H9 (cell line): ENCODE measurements at regions not wholly inside any gene's neighbourhood (a gene's known extent, or its start where the extent isn't known, plus 50 kb on each side); places are given as distances from the start of the nearest gene placed in this dataset.

Experiments
- DNase-seq: peaks from one replicate; pipeline ENCODE4 v3.0.0-alpha.2; 2017
- H2AFZ ChIP-seq: one replicate; pipeline ENCODE4 v1.6.1; 2013; ENCODE audit warnings: mild to moderate bottlenecking, low read length, control low read depth, moderate library complexity
- H2AK5ac ChIP-seq: 2 replicates; pipeline ENCODE4 v1.6.1; 2013; ENCODE audit warnings: low read length, control low read depth, mixed read lengths; ENCODE audit not compliant: insufficient read length
- H2BK120ac ChIP-seq: one replicate; pipeline ENCODE4 v1.6.1; 2013; ENCODE audit warnings: low read depth, mild to moderate bottlenecking, low read length, control low read depth, inconsistent platforms; ENCODE audit not compliant: poor library complexity, severe bottlenecking
- H2BK12ac ChIP-seq: 2 replicates; pipeline ENCODE4 v1.6.1; 2013; ENCODE audit warnings: low read length, control low read depth, mixed read lengths, low read depth; ENCODE audit not compliant: insufficient read length
- H2BK15ac ChIP-seq: 2 replicates; pipeline ENCODE4 v1.6.1; 2013; ENCODE audit warnings: low read depth, low read length, control low read depth
- H2BK20ac ChIP-seq: one replicate; pipeline ENCODE4 v1.6.1; 2013; ENCODE audit warnings: low read depth, mild to moderate bottlenecking, low read length, control low read depth, inconsistent platforms; ENCODE audit not compliant: poor library complexity, severe bottlenecking
- H2BK5ac ChIP-seq: 2 replicates; pipeline ENCODE4 v1.6.1; 2013; ENCODE audit warnings: low read length, control low read depth, mixed read lengths; ENCODE audit not compliant: insufficient read length
- H3K14ac ChIP-seq: 2 replicates; pipeline ENCODE4 v1.6.1; 2013; ENCODE audit warnings: low read length, control low read depth; ENCODE audit not compliant: insufficient read depth
- H3K18ac ChIP-seq: 2 replicates; pipeline ENCODE4 v1.6.1; 2013; ENCODE audit warnings: low read depth, mild to moderate bottlenecking, mixed read lengths, low read length, control low read depth; ENCODE audit not compliant: insufficient read length
- H3K23ac ChIP-seq: 2 replicates; pipeline ENCODE4 v1.6.1; 2013; ENCODE audit warnings: low read length, control low read depth, mixed read lengths, low read depth; ENCODE audit not compliant: insufficient read length
- H3K23me2 ChIP-seq: 2 replicates; pipeline ENCODE4 v1.6.1; 2013; ENCODE audit warnings: low read depth, mild to moderate bottlenecking, mixed read lengths, low read length, control low read depth; ENCODE audit not compliant: insufficient read length, poor library complexity, severe bottlenecking
- H3K27ac ChIP-seq: 2 replicates; pipeline ENCODE4 v1.5.1; 2013; ENCODE audit warnings: low read length, control low read depth, mixed read lengths, low read depth; ENCODE audit not compliant: insufficient read length
- H3K27me3 ChIP-seq: 2 replicates; pipeline ENCODE4 v1.6.1; 2013; ENCODE audit warnings: low read length, control low read depth, inconsistent platforms; ENCODE audit not compliant: insufficient read depth
- H3K4ac ChIP-seq: 2 replicates; pipeline ENCODE4 v1.6.1; 2013; ENCODE audit warnings: low read depth, mild to moderate bottlenecking, control low read depth, inconsistent platforms, low read length, moderate library complexity
- H3K4me1 ChIP-seq: 2 replicates; pipeline ENCODE4 v1.6.1; 2013; ENCODE audit warnings: low read length, control low read depth, inconsistent platforms; ENCODE audit not compliant: insufficient read depth
- H3K4me2 ChIP-seq: 2 replicates; pipeline ENCODE4 v1.6.1; 2013; ENCODE audit warnings: low read length, control low read depth, mixed read lengths; ENCODE audit not compliant: insufficient read length, insufficient read depth
- H3K56ac ChIP-seq: 2 replicates; pipeline ENCODE4 v1.6.1; 2013; ENCODE audit warnings: low read depth, mild to moderate bottlenecking, mixed read lengths, low read length, control low read depth; ENCODE audit not compliant: insufficient read length
- H3K79me1 ChIP-seq: 2 replicates; pipeline ENCODE4 v1.6.1; 2013; ENCODE audit warnings: low read depth, mild to moderate bottlenecking, moderate library complexity, low read length, control low read depth, inconsistent platforms; ENCODE audit not compliant: insufficient read depth, poor library complexity, severe bottlenecking
- H3K79me2 ChIP-seq: 2 replicates; pipeline ENCODE4 v1.6.1; 2013; ENCODE audit warnings: low read length, control low read depth, inconsistent platforms; ENCODE audit not compliant: insufficient read depth
- H3K9ac ChIP-seq: 2 replicates; pipeline ENCODE4 v1.6.1; 2013; ENCODE audit warnings: low read length, control low read depth, mixed read lengths; ENCODE audit not compliant: insufficient read length; ENCODE audit errors: extremely low read depth
- H3K9me3 ChIP-seq: one replicate; pipeline ENCODE4 v1.6.1; 2013; ENCODE audit warnings: low read depth, low read length, inconsistent platforms; ENCODE audit not compliant: control insufficient read depth
- H3T11ph ChIP-seq: one replicate; pipeline ENCODE4 v1.6.1; 2013; ENCODE audit warnings: mild to moderate bottlenecking, low read length, control low read depth, inconsistent platforms
- H4K20me1 ChIP-seq: one replicate; pipeline ENCODE4 v1.6.1; 2013; ENCODE audit not compliant: control insufficient read depth, insufficient read length, insufficient read depth
- H4K5ac ChIP-seq: 2 replicates; pipeline ENCODE4 v1.6.1; 2013; ENCODE audit warnings: low read depth, mild to moderate bottlenecking, mixed read lengths, low read length, control low read depth; ENCODE audit not compliant: insufficient read length
- H4K8ac ChIP-seq: replicated peaks from 2 replicates; pipeline ENCODE4 v1.6.1; 2013; ENCODE audit warnings: low read length, control low read depth, mixed read lengths, low read depth; ENCODE audit not compliant: insufficient read length
- H4K91ac ChIP-seq: 2 replicates; pipeline ENCODE4 v1.6.1; 2013; ENCODE audit warnings: low read depth, mild to moderate bottlenecking, moderate library complexity, mixed read lengths, low read length, control low read depth; ENCODE audit not compliant: insufficient read length
- H3K27ac Mint-ChIP-seq, 3 experiments: 2 replicates in 2 of 3; 3 replicates in 1 of 3; pipeline ENCODE4 v1.8.0; 2020 to 2021; ENCODE audit warnings: mixed read lengths in 3 of 3, mild to moderate bottlenecking in 1 of 3, moderate library complexity in 1 of 3
- H3K27me3 Mint-ChIP-seq: 2 replicates; pipeline ENCODE4 v1.8.0; 2021; ENCODE audit warnings: low read depth, mild to moderate bottlenecking, moderate library complexity, mixed read lengths
- H3K36me3 Mint-ChIP-seq, 3 experiments: 2 replicates in 2 of 3; 3 replicates in 1 of 3; pipeline ENCODE4 v1.8.0; 2020 to 2021; ENCODE audit warnings: low read depth in 3 of 3, mixed read lengths in 3 of 3; ENCODE audit not compliant: insufficient read depth in 1 of 3
- H3K4me1 Mint-ChIP-seq, 2 experiments: 2 replicates each; pipeline ENCODE4 v1.8.0; 2020; ENCODE audit warnings: mixed read lengths in 2 of 2
- H3K4me3 Mint-ChIP-seq, 2 experiments: 2 replicates in 1 of 2; 3 replicates in 1 of 2; pipeline ENCODE4 v1.8.0; 2020 to 2021; ENCODE audit warnings: mild to moderate bottlenecking in 2 of 2, mixed read lengths in 2 of 2, moderate library complexity in 1 of 2
- H3K9me3 Mint-ChIP-seq, 2 experiments: 2 replicates in 1 of 2; 3 replicates in 1 of 2; pipeline ENCODE4 v1.8.0; 2020; ENCODE audit warnings: mild to moderate bottlenecking in 2 of 2, mixed read lengths in 2 of 2, moderate library complexity in 1 of 2
- TF ChIP-seq, protein P1 (sequence below): fragments of 200-600 bp; sonication (generic); conservative IDR thresholded peaks from 3 replicates; pipeline ENCODE4 v1.8.0; 2021; ENCODE audit warnings: antibody characterized with exemption, mild to moderate bottlenecking

DNA sequence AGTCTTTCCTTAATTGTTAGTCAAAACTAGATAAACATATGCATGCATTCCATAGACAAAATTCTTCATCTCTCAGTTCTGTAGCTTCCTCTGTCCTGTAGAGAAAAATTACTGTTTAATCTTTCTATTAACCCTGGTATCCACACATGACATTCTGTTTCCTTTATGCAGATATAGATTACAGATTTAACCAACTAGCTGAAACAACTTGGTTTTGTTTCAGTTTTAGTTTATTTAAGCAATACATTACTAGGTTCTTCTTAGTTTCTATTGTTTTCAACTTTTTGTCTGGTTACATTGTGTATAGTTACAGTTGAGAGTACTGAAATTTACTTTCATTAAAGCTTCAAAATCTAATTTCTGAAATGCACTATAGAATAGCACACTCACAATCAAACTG, 933.9 kb upstream of the EPHA5 start:
- Histone ChIP-seq H4K5ac (no peak overlapping the region), H3K4ac (no peak overlapping the region), H2BK15ac (no peak overlapping the region), H4K91ac (no peak overlapping the region), H2BK12ac (no peak overlapping the region), H3K79me2 (no peaks in the 10 kb centered on the region), H3K9ac (no peak overlapping the region), H3T11ph (no peak overlapping the region), H3K4me1 (no peaks in the 10 kb centered on the region), H3K79me1 (no peaks in the 10 kb centered on the region), H3K56ac (no peak overlapping the region), H2BK20ac (no peak overlapping the region), H3K4me2 (no peak overlapping the region), H3K27ac (no peak overlapping the region), H3K23ac (no peak overlapping the region), H3K9me3 (no peaks in the 10 kb centered on the region), H2AFZ (no peak overlapping the region), H4K20me1 (no peaks in the 10 kb centered on the region), H2AK5ac (no peak overlapping the region), H3K27me3 (no peaks in the 10 kb centered on the region), H4K8ac (no peak overlapping the region), H3K18ac (no peak overlapping the region), H3K23me2 (no peaks in the 10 kb centered on the region), H2BK120ac (no peak overlapping the region), H3K14ac (no peak overlapping the region), H2BK5ac (no peak overlapping the region)
- Mint-ChIP-seq H3K9me3 (no peaks in the 10 kb centered on the region), H3K27ac (no peak overlapping the region), H3K27me3 (no peaks in the 10 kb centered on the region), H3K36me3 (no peaks in the 10 kb centered on the region), H3K4me1 (peaks cover 2 to 9% of the 10 kb centered on the region in 2 experiments; a peak in 2 of 4 replicates), H3K4me3 (no peak overlapping the region)
- TF ChIP-seq, protein P1, sequence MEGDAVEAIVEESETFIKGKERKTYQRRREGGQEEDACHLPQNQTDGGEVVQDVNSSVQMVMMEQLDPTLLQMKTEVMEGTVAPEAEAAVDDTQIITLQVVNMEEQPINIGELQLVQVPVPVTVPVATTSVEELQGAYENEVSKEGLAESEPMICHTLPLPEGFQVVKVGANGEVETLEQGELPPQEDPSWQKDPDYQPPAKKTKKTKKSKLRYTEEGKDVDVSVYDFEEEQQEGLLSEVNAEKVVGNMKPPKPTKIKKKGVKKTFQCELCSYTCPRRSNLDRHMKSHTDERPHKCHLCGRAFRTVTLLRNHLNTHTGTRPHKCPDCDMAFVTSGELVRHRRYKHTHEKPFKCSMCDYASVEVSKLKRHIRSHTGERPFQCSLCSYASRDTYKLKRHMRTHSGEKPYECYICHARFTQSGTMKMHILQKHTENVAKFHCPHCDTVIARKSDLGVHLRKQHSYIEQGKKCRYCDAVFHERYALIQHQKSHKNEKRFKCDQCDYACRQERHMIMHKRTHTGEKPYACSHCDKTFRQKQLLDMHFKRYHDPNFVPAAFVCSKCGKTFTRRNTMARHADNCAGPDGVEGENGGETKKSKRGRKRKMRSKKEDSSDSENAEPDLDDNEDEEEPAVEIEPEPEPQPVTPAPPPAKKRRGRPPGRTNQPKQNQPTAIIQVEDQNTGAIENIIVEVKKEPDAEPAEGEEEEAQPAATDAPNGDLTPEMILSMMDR: no peak
- DNase-seq: no peak
